OCI-LY3 (cell line): ENCODE measurements at regions not wholly inside any gene's neighbourhood (a gene's known extent, or its start where the extent isn't known, plus 50 kb on each side); places are given as distances from the start of the nearest gene placed in this dataset.

Experiments used
- H2AFZ ChIP-seq: fragments of 200-600, 300-600 bp; shearing (Covaris generic); 2 replicates; pipeline ENCODE4 v1.6.0; 2014; ENCODE audit warnings: antibody characterized with exemption, low read depth, low read length
- H3K27ac ChIP-seq: fragments of 200-600, 300-600 bp; sonication (generic); 2 replicates; pipeline ENCODE4 v1.5.1; 2014; ENCODE audit warnings: mild to moderate bottlenecking, low read length, moderate library complexity, mixed read lengths
- H3K27me3 ChIP-seq: fragments of 200-600, 300-600 bp; sonication (generic); 2 replicates; pipeline ENCODE4 v1.6.1; 2014; ENCODE audit warnings: low read depth, low read length, mixed read lengths
- H3K36me3 ChIP-seq: fragments of 200-600, 300-600 bp; sonication (generic); replicated peaks from 2 replicates; pipeline ENCODE3; 2014; ENCODE audit warnings: low read depth, low read length, mixed read lengths
- H3K4me1 ChIP-seq: fragments of 300-600, 200-600 bp; sonication (generic); 2 replicates; pipeline ENCODE4 v1.6.1; 2014; ENCODE audit warnings: low read length, mixed read lengths
- H3K4me2 ChIP-seq: fragments of 200-600, 300-600 bp; sonication (generic); 2 replicates; pipeline ENCODE4 v1.6.1; 2014; ENCODE audit warnings: low read length, mixed read lengths
- H3K4me3 ChIP-seq: fragments of 300-600, 200-600 bp; sonication (generic); 2 replicates; pipeline ENCODE4 v1.5.1; 2014; ENCODE audit warnings: antibody characterized with exemption, mild to moderate bottlenecking, low read length, moderate library complexity
- H3K79me2 ChIP-seq: fragments of 300-600, 200-600 bp; shearing (Covaris generic); 2 replicates; pipeline ENCODE4 v1.6.1; 2014; ENCODE audit warnings: mild to moderate bottlenecking, low read length, mixed read lengths
- H3K9ac ChIP-seq: fragments of 300-600, 200-600 bp; shearing (Covaris generic); 2 replicates; pipeline ENCODE4 v1.6.0; 2014; ENCODE audit warnings: mild to moderate bottlenecking, low read length, moderate library complexity
- H3K9me3 ChIP-seq: fragments of 200-600, 300-600 bp; shearing (Covaris generic); 2 replicates; pipeline ENCODE4 v1.6.1; 2014; ENCODE audit warnings: low read length, mixed read lengths; ENCODE audit not compliant: insufficient read depth
- H4K20me1 ChIP-seq: fragments of 200-600, 300-600 bp; sonication (generic); 2 replicates; pipeline ENCODE4 v1.6.1; 2016; ENCODE audit warnings: low read length, mixed read lengths; ENCODE audit not compliant: insufficient read depth
- CTCF ChIP-seq: fragments of 200-600, 300-600 bp; sonication (generic); IDR thresholded peaks from 2 replicates; pipeline ENCODE4 v1.5.1; 2014; ENCODE audit warnings: antibody characterized with exemption, low read length, low read depth
- EZH2phosphoT487 ChIP-seq: fragments of 200-600 bp; shearing (Covaris generic); IDR thresholded peaks from 2 replicates; pipeline ENCODE4 v1.6.1; 2018; ENCODE audit warnings: antibody characterized with exemption, mixed run types, low read depth

GRCh38 chr10:44478876-44479705 lies 94.2 kb upstream of the CXCL12 start:
- TF ChIP-seq EZH2phosphoT487 (no peak), CTCF (no peak)
- Histone ChIP-seq H3K27ac (no peak overlapping the region), H3K4me1 (peaks cover 4% of the 10 kb centered on the region; the same call in 1 of the 2 replicates), H3K79me2 (no peaks in the 10 kb centered on the region), H2AFZ (no peak overlapping the region), H3K4me2 (no peak overlapping the region), H4K20me1 (no peaks in the 10 kb centered on the region), H3K9ac (no peak overlapping the region), H3K4me3 (no peak overlapping the region), H3K36me3 (no peaks in the 10 kb centered on the region), H3K27me3 (no peaks in the 10 kb centered on the region), H3K9me3 (no peaks in the 10 kb centered on the region)

GRCh38 chr10:44492678-44493077 lies 107.8 kb upstream of the CXCL12 start:
- no peak overlapping the region for H3K9ac ChIP-seq
- H3K79me2 ChIP-seq, result no peaks in the 10 kb centered on the region
- H3K4me2 ChIP-seq, result no peak overlapping the region
- no peaks in the 10 kb centered on the region for H4K20me1 ChIP-seq
- H3K4me1 ChIP-seq, result no peaks in the 10 kb centered on the region
- no peaks in the 10 kb centered on the region for H3K36me3 ChIP-seq
- H3K9me3 ChIP-seq, result no peaks in the 10 kb centered on the region
- no peak overlapping the region for H3K4me3 ChIP-seq
- H2AFZ ChIP-seq, result no peak overlapping the region
- H3K27ac ChIP-seq, result no peak overlapping the region
- no peaks in the 10 kb centered on the region for H3K27me3 ChIP-seq
- TF ChIP-seq EZH2phosphoT487, result no peak
- no peak for TF ChIP-seq CTCF

- Histone ChIP-seq H3K79me2 (no peaks in the 10 kb centered on the region), H3K27ac (no peak overlapping the region), H3K27me3 (no peaks in the 10 kb centered on the region), H4K20me1 (no peaks in the 10 kb centered on the region), H3K4me3 (no peak overlapping the region), H3K36me3 (no peaks in the 10 kb centered on the region), H3K9me3 (no peaks in the 10 kb centered on the region), H2AFZ (no peak overlapping the region), H3K4me1 (no peaks in the 10 kb centered on the region), H3K4me2 (no peak overlapping the region), H3K9ac (no peak overlapping the region)
- no peak for TF ChIP-seq CTCF
- no peak for TF ChIP-seq EZH2phosphoT487
These were observed 113.3 kb upstream of the CXCL12 start for GRCh38 chr10:44498222-44498621.

- Histone ChIP-seq H3K9me3 (no peaks in the 10 kb centered on the region), H3K27me3 (no peaks in the 10 kb centered on the region), H3K4me3 (no peak overlapping the region), H2AFZ (no peak overlapping the region), H3K9ac (no peak overlapping the region), H3K79me2 (no peaks in the 10 kb centered on the region), H3K4me2 (no peak overlapping the region), H3K36me3 (no peaks in the 10 kb centered on the region), H3K4me1 (no peaks in the 10 kb centered on the region), H3K27ac (no peak overlapping the region), H4K20me1 (no peaks in the 10 kb centered on the region)
- TF ChIP-seq EZH2phosphoT487 (no peak), CTCF (no peak)
These were observed 115.6 kb upstream of the CXCL12 start for GRCh38 chr10:44500451-44500850.
